ENCODE measurements at regions not wholly inside any gene's neighbourhood (a gene's known extent, or its start where the extent isn't known, plus 50 kb on each side); places are given as distances from the start of the nearest gene placed in this dataset.

DNA sequence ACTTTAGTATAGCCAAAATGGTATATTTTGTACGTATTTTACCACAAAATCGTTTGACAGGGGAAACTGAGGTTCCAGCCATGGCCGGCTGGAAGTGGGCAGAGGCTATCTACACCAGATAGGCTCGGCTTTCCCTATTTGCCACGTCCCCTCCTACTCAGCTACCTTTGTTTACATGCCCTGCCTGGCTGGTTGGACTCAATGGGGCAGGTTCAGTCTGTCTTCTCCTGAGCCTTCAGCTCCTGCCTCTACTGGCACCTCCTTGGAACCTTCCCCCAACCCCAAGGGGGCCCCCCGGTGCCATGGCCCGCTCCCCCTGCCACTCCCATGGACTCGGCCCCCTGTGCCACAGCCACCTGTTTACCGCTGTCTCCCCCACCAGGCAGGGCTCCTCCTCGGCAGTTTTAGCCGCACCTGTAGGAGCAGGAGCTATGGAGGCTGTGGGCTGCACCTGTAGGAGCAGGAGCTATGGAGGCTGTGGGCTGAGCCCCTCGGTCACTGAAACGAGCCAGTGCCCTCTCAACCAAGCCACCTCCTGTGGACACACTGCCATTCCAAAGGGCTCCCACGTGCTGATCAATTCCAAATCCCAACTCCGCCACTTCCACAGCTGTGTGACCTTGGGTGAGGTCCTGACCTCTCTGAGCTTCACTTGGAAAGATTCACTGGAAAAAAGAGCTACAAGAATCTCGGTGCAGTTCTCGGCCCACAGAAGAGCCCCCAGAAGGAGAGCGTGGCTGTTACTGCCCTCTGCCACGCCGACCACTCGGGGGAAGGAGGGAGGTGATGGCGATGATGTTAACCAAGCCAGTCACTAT lies 62.2 kb downstream of the NCOR2 start:
- WGBS, 2 donors, result 87 to 90% methylated on average over 22 of the region's 22 CpGs
- intact Hi-C loops (cut with DNase I), result loop anchor here in 4 of 10 donors (5.0 to 10.0 kb wide), 4 partner anchors 48 to 262 kb away; no protein-coding TSS in a partner anchor
- TF ChIP-seq, protein P1, sequence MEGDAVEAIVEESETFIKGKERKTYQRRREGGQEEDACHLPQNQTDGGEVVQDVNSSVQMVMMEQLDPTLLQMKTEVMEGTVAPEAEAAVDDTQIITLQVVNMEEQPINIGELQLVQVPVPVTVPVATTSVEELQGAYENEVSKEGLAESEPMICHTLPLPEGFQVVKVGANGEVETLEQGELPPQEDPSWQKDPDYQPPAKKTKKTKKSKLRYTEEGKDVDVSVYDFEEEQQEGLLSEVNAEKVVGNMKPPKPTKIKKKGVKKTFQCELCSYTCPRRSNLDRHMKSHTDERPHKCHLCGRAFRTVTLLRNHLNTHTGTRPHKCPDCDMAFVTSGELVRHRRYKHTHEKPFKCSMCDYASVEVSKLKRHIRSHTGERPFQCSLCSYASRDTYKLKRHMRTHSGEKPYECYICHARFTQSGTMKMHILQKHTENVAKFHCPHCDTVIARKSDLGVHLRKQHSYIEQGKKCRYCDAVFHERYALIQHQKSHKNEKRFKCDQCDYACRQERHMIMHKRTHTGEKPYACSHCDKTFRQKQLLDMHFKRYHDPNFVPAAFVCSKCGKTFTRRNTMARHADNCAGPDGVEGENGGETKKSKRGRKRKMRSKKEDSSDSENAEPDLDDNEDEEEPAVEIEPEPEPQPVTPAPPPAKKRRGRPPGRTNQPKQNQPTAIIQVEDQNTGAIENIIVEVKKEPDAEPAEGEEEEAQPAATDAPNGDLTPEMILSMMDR (IDR thresholded peaks at IDR 0.05), result no peak
- Histone ChIP-seq H3K9me3 (no peaks in the 10 kb centered on the region), H3K4me3 (no peak overlapping the region), H3K4me1 (peaks cover 40 to 97% (median 86%) of the 10 kb centered on the region in 9 donors), H3K27me3 (no peaks in the 10 kb centered on the region), H3K27ac (peak overlapping the region in 9 of 10 donors; percentile 78 to 93 (median 87)), H3K36me3 (no peaks in the 10 kb centered on the region)
- DNase-seq (no peak), ATAC-seq (no peak)

DNA sequence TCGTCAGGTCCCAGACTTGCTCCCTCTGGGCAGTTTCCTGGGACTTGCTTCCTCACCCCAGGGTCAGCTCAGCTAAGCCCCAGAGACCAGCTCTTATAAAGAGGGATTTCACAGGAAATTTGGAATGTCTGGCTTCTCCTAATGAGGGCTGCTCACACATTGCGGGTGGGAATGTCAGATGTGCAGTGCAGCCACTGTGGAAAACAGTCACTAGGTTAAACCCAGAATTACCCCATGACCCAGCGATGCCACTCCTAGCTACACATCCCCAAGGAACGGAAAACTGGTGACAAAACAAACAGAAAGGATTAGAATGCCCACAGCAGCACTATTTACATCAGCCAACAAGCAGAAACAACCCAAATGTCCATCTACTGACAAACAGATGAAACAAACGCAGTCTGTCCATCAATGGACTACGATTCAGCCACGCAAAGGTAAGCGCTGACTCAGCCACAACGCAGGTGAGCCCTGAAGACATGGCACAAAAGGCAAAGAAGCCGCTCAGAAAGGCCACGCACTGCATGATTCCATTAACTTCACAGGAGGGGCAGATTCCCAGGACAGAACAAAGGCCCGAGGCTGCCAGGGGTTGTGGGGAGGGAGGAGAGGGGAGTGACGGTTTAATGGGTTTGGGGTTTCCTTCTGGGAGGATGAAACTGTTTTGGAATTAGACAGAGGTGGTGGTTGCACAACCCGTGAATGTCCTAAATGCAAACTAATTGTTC lies 63.0 kb downstream of the NCOR2 start:
- Histone ChIP-seq H3K9me3 (no peaks in the 10 kb centered on the region), H3K36me3 (no peaks in the 10 kb centered on the region), H3K4me1 (peaks cover 36 to 97% (median 85%) of the 10 kb centered on the region in 9 donors), H3K27me3 (no peaks in the 10 kb centered on the region), H3K27ac (peak overlapping the region in 7 of 10 donors; percentile 28 to 93 (median 83)), H3K4me3 (no peak overlapping the region)
- WGBS, 2 donors, result 78 to 84% methylated on average over 14 of the region's 14 CpGs
- no peak for ATAC-seq
- intact Hi-C loops (cut with DNase I), result loop anchor here in 2 of 10 donors (5.0 to 10.0 kb wide), 2 partner anchors 110 to 248 kb away; no protein-coding TSS in a partner anchor
- TF ChIP-seq, protein P1 (IDR thresholded peaks at IDR 0.05), result no peak
- DNase-seq, result peak in 1 of 2 donors; percentile 14

DNA sequence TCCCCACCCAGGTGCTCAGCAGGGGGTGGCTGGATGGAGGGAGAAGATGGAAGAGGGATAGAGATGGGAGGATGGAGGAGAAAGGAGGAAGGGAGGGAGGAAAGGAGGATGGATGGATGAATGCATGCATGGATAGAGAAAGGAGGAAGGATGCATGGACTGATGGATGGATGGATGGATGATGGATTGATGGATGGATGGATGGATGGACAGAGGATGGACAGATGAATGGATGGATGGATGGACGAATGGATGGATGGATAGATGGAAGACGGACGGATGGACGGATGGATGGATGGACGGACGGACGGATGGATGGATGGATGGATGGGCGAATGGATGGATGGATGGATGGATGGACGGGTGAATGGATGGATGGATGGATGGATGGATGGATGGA lies 64.1 kb downstream of the NCOR2 start:
- H3K4me1 ChIP-seq, result peaks cover 34 to 97% (median 85%) of the 10 kb centered on the region in 9 donors
- H3K9me3 ChIP-seq, result no peaks in the 10 kb centered on the region
- 89 to 97% methylated on average over 9 of the region's 9 CpGs for whole genome bisulfite sequencing, 2 donors
- TF ChIP-seq, protein P1 (IDR thresholded peaks at IDR 0.05), result no peak
- H3K4me3 ChIP-seq, result no peak overlapping the region
- peak overlapping the region in 3 of 10 donors; percentile 12 to 58 (median 40) for H3K27ac ChIP-seq
- DNase-seq (no peak), ATAC-seq (no peak)
- H3K27me3 ChIP-seq, result no peaks in the 10 kb centered on the region
- H3K36me3 ChIP-seq, result no peaks in the 10 kb centered on the region
- intact Hi-C loops (cut with DNase I), result loop anchor here in 2 of 10 donors (5.0 to 10.0 kb wide), 2 partner anchors 109 to 249 kb away; no protein-coding TSS in a partner anchor

DNA sequence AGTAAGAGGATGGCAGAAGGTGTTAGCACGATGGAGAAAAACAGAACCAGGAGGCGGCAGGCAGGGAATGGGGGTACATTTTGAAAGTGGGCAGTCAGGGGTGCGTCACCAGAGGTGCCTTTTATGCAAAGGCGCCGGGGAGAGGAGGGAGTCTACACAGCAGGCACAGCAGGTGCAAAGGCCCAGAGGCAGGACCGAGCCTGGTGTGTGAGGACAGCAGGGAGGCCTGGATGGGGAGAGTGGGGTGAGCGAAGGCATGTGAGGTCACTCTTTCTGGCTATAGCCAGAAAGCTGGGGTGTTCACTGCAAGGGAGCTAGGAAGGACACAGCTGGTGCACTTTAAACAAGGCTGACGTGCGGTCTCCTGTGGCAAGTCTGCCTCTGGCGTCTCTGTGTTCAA lies 65.0 kb downstream of the NCOR2 start:
- ATAC-seq, result no peak
- TF ChIP-seq, protein P1 (IDR thresholded peaks at IDR 0.05), result no peak

More for the DNA sequence above, 65.0 kb downstream of the NCOR2 start:
- Histone ChIP-seq H3K4me1 (peaks cover 34 to 97% (median 85%) of the 10 kb centered on the region in 9 donors), H3K9me3 (no peaks in the 10 kb centered on the region), H3K27me3 (no peaks in the 10 kb centered on the region), H3K36me3 (no peaks in the 10 kb centered on the region), H3K4me3 (no peak overlapping the region), H3K27ac (peak overlapping the region in 5 of 10 donors; percentile 9 to 58 (median 37))
- 90 to 94% methylated on average over 10 of the region's 10 CpGs for WGBS, 2 donors
- peak in 1 of 2 donors; percentile 9 for DNase-seq
- intact Hi-C loops (cut with DNase I), result loop anchor here in 2 of 10 donors (5.0 to 10.0 kb wide), 2 partner anchors 108 to 250 kb away; no protein-coding TSS in a partner anchor

Data from heart right ventricle (tissue), 16 donors.